H9 (cell line): ENCODE measurements at regions not wholly inside any gene's neighbourhood (a gene's known extent, or its start where the extent isn't known, plus 50 kb on each side); places are given as distances from the start of the nearest gene placed in this dataset.

ENCODE experiments used
- DNase-seq: peaks from one replicate; pipeline ENCODE4 v3.0.0-alpha.2; 2017
- H2AFZ ChIP-seq: one replicate; pipeline ENCODE4 v1.6.1; 2013; ENCODE audit warnings: mild to moderate bottlenecking, low read length, control low read depth, moderate library complexity
- H2AK5ac ChIP-seq: 2 replicates; pipeline ENCODE4 v1.6.1; 2013; ENCODE audit warnings: low read length, control low read depth, mixed read lengths; ENCODE audit not compliant: insufficient read length
- H2BK120ac ChIP-seq: one replicate; pipeline ENCODE4 v1.6.1; 2013; ENCODE audit warnings: low read depth, mild to moderate bottlenecking, low read length, control low read depth, inconsistent platforms; ENCODE audit not compliant: poor library complexity, severe bottlenecking
- H2BK12ac ChIP-seq: 2 replicates; pipeline ENCODE4 v1.6.1; 2013; ENCODE audit warnings: low read length, control low read depth, mixed read lengths, low read depth; ENCODE audit not compliant: insufficient read length
- H2BK15ac ChIP-seq: 2 replicates; pipeline ENCODE4 v1.6.1; 2013; ENCODE audit warnings: low read depth, low read length, control low read depth
- H2BK20ac ChIP-seq: one replicate; pipeline ENCODE4 v1.6.1; 2013; ENCODE audit warnings: low read depth, mild to moderate bottlenecking, low read length, control low read depth, inconsistent platforms; ENCODE audit not compliant: poor library complexity, severe bottlenecking
- H2BK5ac ChIP-seq: 2 replicates; pipeline ENCODE4 v1.6.1; 2013; ENCODE audit warnings: low read length, control low read depth, mixed read lengths; ENCODE audit not compliant: insufficient read length
- H3K14ac ChIP-seq: 2 replicates; pipeline ENCODE4 v1.6.1; 2013; ENCODE audit warnings: low read length, control low read depth; ENCODE audit not compliant: insufficient read depth
- H3K18ac ChIP-seq: 2 replicates; pipeline ENCODE4 v1.6.1; 2013; ENCODE audit warnings: low read depth, mild to moderate bottlenecking, mixed read lengths, low read length, control low read depth; ENCODE audit not compliant: insufficient read length
- H3K23ac ChIP-seq: 2 replicates; pipeline ENCODE4 v1.6.1; 2013; ENCODE audit warnings: low read length, control low read depth, mixed read lengths, low read depth; ENCODE audit not compliant: insufficient read length
- H3K23me2 ChIP-seq: 2 replicates; pipeline ENCODE4 v1.6.1; 2013; ENCODE audit warnings: low read depth, mild to moderate bottlenecking, mixed read lengths, low read length, control low read depth; ENCODE audit not compliant: insufficient read length, poor library complexity, severe bottlenecking
- H3K27ac ChIP-seq: 2 replicates; pipeline ENCODE4 v1.5.1; 2013; ENCODE audit warnings: low read length, control low read depth, mixed read lengths, low read depth; ENCODE audit not compliant: insufficient read length
- H3K27me3 ChIP-seq: 2 replicates; pipeline ENCODE4 v1.6.1; 2013; ENCODE audit warnings: low read length, control low read depth, inconsistent platforms; ENCODE audit not compliant: insufficient read depth
- H3K4ac ChIP-seq: 2 replicates; pipeline ENCODE4 v1.6.1; 2013; ENCODE audit warnings: low read depth, mild to moderate bottlenecking, control low read depth, inconsistent platforms, low read length, moderate library complexity
- H3K4me1 ChIP-seq: 2 replicates; pipeline ENCODE4 v1.6.1; 2013; ENCODE audit warnings: low read length, control low read depth, inconsistent platforms; ENCODE audit not compliant: insufficient read depth
- H3K4me2 ChIP-seq: 2 replicates; pipeline ENCODE4 v1.6.1; 2013; ENCODE audit warnings: low read length, control low read depth, mixed read lengths; ENCODE audit not compliant: insufficient read length, insufficient read depth
- H3K56ac ChIP-seq: 2 replicates; pipeline ENCODE4 v1.6.1; 2013; ENCODE audit warnings: low read depth, mild to moderate bottlenecking, mixed read lengths, low read length, control low read depth; ENCODE audit not compliant: insufficient read length
- H3K79me1 ChIP-seq: 2 replicates; pipeline ENCODE4 v1.6.1; 2013; ENCODE audit warnings: low read depth, mild to moderate bottlenecking, moderate library complexity, low read length, control low read depth, inconsistent platforms; ENCODE audit not compliant: insufficient read depth, poor library complexity, severe bottlenecking
- H3K79me2 ChIP-seq: 2 replicates; pipeline ENCODE4 v1.6.1; 2013; ENCODE audit warnings: low read length, control low read depth, inconsistent platforms; ENCODE audit not compliant: insufficient read depth
- H3K9ac ChIP-seq: 2 replicates; pipeline ENCODE4 v1.6.1; 2013; ENCODE audit warnings: low read length, control low read depth, mixed read lengths; ENCODE audit not compliant: insufficient read length; ENCODE audit errors: extremely low read depth
- H3K9me3 ChIP-seq: one replicate; pipeline ENCODE4 v1.6.1; 2013; ENCODE audit warnings: low read depth, low read length, inconsistent platforms; ENCODE audit not compliant: control insufficient read depth
- H3T11ph ChIP-seq: one replicate; pipeline ENCODE4 v1.6.1; 2013; ENCODE audit warnings: mild to moderate bottlenecking, low read length, control low read depth, inconsistent platforms
- H4K20me1 ChIP-seq: one replicate; pipeline ENCODE4 v1.6.1; 2013; ENCODE audit not compliant: control insufficient read depth, insufficient read length, insufficient read depth
- H4K5ac ChIP-seq: 2 replicates; pipeline ENCODE4 v1.6.1; 2013; ENCODE audit warnings: low read depth, mild to moderate bottlenecking, mixed read lengths, low read length, control low read depth; ENCODE audit not compliant: insufficient read length
- H4K8ac ChIP-seq: replicated peaks from 2 replicates; pipeline ENCODE4 v1.6.1; 2013; ENCODE audit warnings: low read length, control low read depth, mixed read lengths, low read depth; ENCODE audit not compliant: insufficient read length
- H4K91ac ChIP-seq: 2 replicates; pipeline ENCODE4 v1.6.1; 2013; ENCODE audit warnings: low read depth, mild to moderate bottlenecking, moderate library complexity, mixed read lengths, low read length, control low read depth; ENCODE audit not compliant: insufficient read length
- H3K27ac Mint-ChIP-seq, 3 experiments: 2 replicates in 2 of 3; 3 replicates in 1 of 3; pipeline ENCODE4 v1.8.0; 2020 to 2021; ENCODE audit warnings: mixed read lengths in 3 of 3, mild to moderate bottlenecking in 1 of 3, moderate library complexity in 1 of 3
- H3K27me3 Mint-ChIP-seq: 2 replicates; pipeline ENCODE4 v1.8.0; 2021; ENCODE audit warnings: low read depth, mild to moderate bottlenecking, moderate library complexity, mixed read lengths
- H3K36me3 Mint-ChIP-seq, 3 experiments: 2 replicates in 2 of 3; 3 replicates in 1 of 3; pipeline ENCODE4 v1.8.0; 2020 to 2021; ENCODE audit warnings: low read depth in 3 of 3, mixed read lengths in 3 of 3; ENCODE audit not compliant: insufficient read depth in 1 of 3
- H3K4me1 Mint-ChIP-seq, 2 experiments: 2 replicates each; pipeline ENCODE4 v1.8.0; 2020; ENCODE audit warnings: mixed read lengths in 2 of 2
- H3K4me3 Mint-ChIP-seq, 2 experiments: 2 replicates in 1 of 2; 3 replicates in 1 of 2; pipeline ENCODE4 v1.8.0; 2020 to 2021; ENCODE audit warnings: mild to moderate bottlenecking in 2 of 2, mixed read lengths in 2 of 2, moderate library complexity in 1 of 2
- H3K9me3 Mint-ChIP-seq, 2 experiments: 2 replicates in 1 of 2; 3 replicates in 1 of 2; pipeline ENCODE4 v1.8.0; 2020; ENCODE audit warnings: mild to moderate bottlenecking in 2 of 2, mixed read lengths in 2 of 2, moderate library complexity in 1 of 2
- CTCF ChIP-seq: fragments of 200-600 bp; sonication (generic); conservative IDR thresholded peaks from 3 replicates; pipeline ENCODE4 v1.8.0; 2021; ENCODE audit warnings: antibody characterized with exemption, mild to moderate bottlenecking
- WGBS: extraction: QIAGEN DNeasy Blood & Tissue Kit; methylation state at CpG from one replicate; pipeline ENCODE4 v1.1.7; 2013; ENCODE audit warnings: missing lambda C conversion rate, low lambda C conversion rate, mixed read lengths; ENCODE audit not compliant: insufficient read length; ENCODE audit errors: extremely low coverage; 5-methylcytosine and 5-hydroxymethylcytosine counted together

GRCh38 chr10:71077143-71077581 lies 135.2 kb upstream of the UNC5B start:
- Histone ChIP-seq H2BK120ac (no peak overlapping the region), H2AFZ (no peak overlapping the region), H3K4me2 (no peak overlapping the region), H3T11ph (no peak overlapping the region), H3K9me3 (no peaks in the 10 kb centered on the region), H3K56ac (no peak overlapping the region), H3K4me1 (peaks cover 2% of the 10 kb centered on the region; the same call in 1 of the 2 replicates), H3K14ac (no peak overlapping the region; the same call in 1 of the 2 replicates), H2BK20ac (no peak overlapping the region), H4K91ac (no peak overlapping the region), H4K5ac (no peak overlapping the region), H4K8ac (no peak overlapping the region), H3K4ac (no peak overlapping the region), H3K9ac (no peak overlapping the region), H3K18ac (no peak overlapping the region), H3K79me1 (no peaks in the 10 kb centered on the region), H3K23ac (no peak overlapping the region), H2BK15ac (no peak overlapping the region), H2BK12ac (no peak overlapping the region), H3K79me2 (no peaks in the 10 kb centered on the region), H2AK5ac (no peak overlapping the region), H3K23me2 (no peaks in the 10 kb centered on the region), H4K20me1 (no peaks in the 10 kb centered on the region), H3K27me3 (no peaks in the 10 kb centered on the region), H3K27ac (no peak overlapping the region), H2BK5ac (no peak overlapping the region)
- Mint-ChIP-seq H3K36me3 (no peaks in the 10 kb centered on the region), H3K27me3 (peaks cover 27% of the 10 kb centered on the region), H3K4me3 (no peak overlapping the region), H3K27ac (no peak overlapping the region), H3K9me3 (no peaks in the 10 kb centered on the region), H3K4me1 (peaks cover 34 to 36% of the 10 kb centered on the region in 2 experiments)
- WGBS = no CpG with 5 or more reads among the region's 8 CpGs
- DNase-seq = peak; percentile 30
- TF ChIP-seq CTCF = no peak
